GM21529 (cell line): ENCODE measurements at regions not wholly inside any gene's neighbourhood (a gene's known extent, or its start where the extent isn't known, plus 50 kb on each side); places are given as distances from the start of the nearest gene placed in this dataset.
"Not testable (repeated sequence)": the region's sequence is repeated elsewhere in the genome, so short reads cannot be mapped to it uniquely, and the experiment has no call there.

ENCODE experiments used
- ATAC-seq: cut with Tn5 transposase; IDR thresholded peaks from one replicate; pipeline ENCODE4 v1.9.1; 2021; ENCODE audit not compliant: unreplicated experiment

DNA sequence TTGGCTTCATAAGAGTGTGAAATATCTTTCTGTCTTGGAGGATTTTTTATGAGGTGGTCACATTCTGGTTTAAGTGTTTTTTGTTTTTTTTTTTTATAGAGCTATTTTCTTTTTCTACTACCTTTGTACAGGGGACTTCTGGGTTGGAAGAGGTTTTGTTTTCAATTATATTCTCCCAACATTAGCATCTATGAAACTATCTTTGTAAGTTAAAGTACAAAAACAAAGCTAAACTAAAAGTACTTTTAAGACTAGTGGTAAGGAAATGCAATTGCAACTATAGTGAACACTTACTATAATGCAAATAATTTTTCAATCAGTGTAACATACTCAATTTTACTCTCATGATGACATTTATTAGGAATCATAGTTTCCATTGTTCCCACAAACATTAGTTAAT lies 688.2 kb downstream of the SI start:
- no peak for ATAC-seq

DNA sequence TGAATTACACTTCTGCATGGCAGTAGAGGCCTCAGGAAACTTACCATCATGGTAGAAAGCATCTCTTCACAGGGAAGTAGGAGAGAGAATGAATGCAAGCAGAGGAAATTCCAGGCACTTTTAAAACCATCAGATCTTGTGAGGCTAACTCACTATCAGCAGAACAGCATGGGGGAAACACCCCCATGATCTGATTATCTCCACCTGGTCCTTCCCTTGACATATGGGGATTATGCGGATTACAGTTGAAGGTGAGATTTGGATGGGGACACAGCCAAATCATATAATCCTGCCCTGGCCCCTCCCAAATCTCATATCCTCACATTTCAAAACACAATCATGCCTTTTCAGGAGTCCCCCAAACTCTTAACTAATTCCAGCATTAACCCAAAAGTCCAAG lies 691.1 kb downstream of the SI start:
- no peak for ATAC-seq

DNA sequence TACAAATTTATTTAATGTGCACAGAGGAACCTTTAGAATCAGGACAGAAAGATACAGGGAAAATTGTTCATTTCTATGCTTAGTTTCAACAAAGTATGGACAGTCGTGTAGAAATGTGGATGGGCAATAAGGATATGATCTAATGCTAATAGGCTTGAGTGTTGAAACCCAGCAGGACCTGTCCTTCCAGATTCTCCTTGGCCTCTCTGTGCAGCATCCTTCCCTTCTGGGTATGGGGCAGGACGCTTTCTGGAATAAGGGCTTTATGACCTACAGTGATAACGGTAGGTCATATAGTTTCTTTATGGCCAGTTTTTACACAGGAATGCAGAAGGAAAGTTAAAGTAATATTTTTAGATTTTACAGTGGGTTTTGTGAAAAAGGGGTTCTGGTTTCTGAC lies 698.1 kb downstream of the SI start:
- ATAC-seq, result no peak

DNA sequence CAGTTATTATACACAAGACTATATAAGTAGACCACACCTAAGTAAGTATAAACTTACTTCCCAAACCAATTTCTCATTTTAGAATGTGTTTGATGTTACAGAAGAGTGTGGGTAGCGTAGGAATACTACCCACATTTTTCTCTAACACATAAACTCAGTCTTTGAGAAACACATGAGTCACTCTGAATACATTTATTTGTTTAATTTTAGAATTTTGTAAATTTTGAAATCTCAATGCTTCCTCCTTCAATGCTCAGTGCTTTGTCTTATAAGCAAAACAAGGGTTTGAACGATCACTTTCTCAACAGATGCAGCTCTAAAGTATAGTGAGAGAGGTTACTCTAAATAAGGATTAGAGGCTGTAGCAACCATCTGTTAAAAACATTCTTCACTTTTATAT lies 700.8 kb downstream of the SI start:
- no peak for ATAC-seq

DNA sequence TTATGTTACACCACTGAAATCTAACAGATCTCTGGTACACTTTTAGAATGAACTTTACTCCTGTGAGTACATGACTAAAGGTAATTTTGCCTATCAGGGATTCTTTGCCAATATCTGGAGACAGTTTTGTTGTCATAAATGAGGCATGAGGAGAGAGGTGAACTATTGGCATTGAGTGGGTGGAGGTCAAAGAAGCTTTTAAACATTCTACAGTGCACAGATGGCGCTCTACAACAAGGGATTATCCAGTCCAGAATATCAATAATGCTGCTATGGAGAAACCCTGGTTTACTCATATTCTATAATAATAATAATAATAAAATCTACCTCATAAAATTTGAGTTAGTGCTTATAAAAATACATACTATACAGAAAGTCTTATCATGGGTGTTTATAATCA lies 702.3 kb downstream of the SI start:
- no peak for ATAC-seq

DNA sequence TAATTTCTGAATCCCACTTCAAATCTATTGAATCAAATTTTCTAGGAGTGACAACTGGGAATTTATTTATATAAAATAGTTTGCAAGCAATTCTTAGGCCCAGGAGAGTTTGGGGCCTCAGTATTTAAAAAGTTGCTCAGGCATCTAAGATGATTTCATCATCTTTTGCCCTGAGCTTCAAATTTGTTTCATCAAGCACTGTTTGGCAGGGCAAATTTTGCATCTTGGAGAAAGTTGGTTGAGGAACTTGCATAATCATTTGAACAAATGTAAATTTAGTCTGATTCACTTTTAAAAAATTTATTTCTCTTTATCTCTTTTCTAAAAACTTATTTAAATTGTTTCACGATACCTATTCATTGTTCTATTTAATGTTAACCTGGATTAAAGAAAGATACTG lies 702.8 kb downstream of the SI start:
- no peak for ATAC-seq

DNA sequence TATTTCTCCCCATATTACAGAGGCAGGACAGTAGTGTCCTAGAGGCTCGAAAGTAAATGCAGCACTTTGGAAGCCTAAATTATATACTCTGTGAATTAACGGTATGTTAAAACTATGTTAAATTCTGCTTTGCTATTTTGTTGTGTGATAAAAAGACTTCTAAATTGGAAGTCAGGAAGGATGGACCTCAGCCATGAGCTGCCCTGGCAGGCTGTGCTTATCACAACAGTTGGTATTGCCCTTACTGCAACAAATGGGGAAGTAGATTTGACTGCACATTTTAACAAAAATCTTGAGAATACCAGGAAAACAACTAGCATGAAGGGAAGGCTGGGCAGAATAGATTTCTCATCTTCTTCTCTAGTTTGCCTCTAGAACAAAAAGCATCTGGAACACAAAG lies 706.6 kb downstream of the SI start:
- ATAC-seq, result no peak

DNA sequence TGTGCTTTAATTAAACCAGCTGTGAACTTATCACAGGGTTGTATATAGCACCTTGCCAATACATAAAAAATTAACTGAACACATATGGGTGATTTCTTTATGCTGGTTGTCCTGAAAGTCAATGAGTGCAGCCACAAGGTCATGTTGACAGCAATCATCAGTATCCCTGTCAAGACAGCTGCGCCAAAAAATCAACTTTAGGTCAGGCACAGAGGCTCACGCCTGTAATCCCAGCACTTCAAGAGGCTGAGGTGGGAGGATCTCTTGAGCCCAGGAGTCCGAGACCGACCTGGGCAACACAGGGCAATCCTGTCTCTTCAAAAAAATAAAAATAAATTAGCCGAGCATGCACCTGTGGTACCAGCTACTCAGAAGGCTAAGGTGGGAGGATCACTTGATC lies 707.3 kb downstream of the SI start:
- no peak for ATAC-seq

DNA sequence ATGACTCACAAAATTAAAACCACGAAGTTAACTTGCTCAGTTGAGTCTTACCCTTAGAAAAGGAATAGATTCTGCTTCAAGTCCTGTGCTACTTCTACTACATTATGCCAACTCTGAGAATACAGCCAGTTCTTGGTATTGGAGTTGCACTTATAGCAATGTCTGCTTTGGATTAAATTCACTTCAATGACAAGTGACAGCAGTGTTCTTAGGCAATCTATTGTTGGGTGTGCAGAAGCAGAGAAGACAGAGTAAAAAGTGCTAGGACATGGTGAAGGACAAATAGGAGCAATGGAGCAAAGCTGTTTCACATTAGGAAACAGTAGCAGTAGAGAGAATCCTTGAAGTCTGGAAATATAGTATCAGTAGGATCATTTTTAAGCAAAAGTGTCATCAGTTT lies 713.1 kb downstream of the SI start:
- ATAC-seq, result no peak

DNA sequence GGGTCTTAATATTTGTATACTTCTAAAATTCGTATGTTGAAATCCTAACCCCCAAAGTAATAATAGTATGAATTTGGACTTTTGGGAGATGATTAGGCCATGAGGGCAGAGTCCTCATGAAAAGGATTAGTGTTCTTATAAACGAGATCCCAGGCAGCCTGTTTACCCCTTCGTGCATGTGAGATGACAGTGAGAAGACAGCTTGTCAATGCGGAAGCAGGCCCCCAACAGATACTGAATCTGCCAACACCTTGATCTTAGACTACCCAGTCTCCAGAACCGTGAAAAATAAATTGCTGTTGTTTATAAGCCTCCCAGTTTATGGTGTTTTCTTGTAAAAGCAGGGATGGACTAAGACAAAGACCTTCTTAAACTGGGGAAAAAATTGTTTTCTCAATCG lies 714.2 kb downstream of the SI start:
- ATAC-seq, result no peak

DNA sequence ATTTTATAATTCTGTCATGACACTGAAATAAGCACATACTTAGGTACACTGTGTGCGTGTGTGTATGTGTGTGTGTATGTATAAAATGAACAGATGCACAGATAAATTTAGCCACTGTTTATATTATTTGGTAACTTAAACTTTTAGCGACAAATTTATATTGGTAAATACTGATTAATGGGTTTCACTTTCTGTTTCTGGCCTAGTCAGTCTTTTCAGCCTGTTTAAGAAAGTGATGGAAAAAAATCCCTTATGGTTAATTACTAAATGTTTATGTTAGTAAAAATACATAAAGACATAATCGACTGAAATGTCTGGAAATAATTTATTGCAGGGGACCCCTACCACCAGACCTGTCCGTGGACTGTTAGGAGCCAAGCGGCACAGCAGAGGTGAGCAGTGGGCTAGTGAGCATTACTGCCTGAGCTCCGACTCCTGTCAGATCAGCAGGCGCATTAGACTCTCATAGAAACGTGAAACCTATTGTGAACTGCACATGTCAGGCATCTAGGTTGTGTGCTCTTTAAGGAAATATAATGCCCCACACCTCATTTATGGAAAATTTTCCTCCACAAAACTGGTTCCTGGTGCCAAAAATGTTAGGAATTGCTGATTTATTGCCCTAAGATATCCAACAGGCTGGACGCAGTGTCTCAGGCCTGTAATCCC lies 717.4 kb downstream of the SI start:
- no peak for ATAC-seq

DNA sequence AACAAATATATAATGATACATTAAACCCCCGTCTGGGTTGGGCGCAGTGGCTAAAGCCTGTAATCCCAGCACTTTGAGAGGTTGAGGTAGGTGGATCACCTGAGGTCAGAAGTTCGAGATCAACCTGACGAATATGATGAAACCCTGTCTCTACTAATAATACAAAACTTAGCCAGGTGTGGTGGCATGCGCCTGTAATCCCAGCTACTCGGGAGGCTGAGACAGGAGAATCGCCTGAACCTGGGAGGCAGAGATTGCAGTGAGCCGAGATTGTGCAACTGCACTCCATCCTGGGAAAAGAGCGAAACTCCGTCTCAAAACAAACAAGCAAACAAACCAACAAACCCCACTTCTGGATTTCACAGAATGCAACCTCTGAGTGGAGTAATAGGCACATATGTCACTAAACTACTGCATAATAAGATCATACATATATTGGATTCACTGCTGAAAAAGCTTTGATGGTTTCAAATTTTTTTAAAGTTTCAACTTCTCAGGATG lies 718.2 kb downstream of the SI start:
- no peak for ATAC-seq

DNA sequence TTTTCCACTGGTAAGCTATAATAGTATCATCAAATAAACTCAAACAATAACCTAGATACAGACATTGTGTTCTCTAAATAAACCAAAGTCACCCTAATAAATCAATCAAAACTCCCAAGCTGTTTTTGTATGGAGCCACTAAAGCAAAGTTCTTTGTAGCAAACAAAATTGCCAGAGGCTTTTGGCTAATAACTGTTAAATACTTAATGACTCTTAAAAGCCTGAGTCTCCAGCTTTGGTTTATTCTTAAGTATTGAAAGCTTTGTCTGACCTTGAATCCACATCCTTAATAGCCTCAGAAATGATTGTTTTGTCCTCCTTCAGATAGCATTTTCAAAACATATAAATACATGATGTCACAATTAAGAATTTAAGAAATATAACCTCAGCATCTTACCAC lies 725.3 kb downstream of the SI start:
- no peak for ATAC-seq

DNA sequence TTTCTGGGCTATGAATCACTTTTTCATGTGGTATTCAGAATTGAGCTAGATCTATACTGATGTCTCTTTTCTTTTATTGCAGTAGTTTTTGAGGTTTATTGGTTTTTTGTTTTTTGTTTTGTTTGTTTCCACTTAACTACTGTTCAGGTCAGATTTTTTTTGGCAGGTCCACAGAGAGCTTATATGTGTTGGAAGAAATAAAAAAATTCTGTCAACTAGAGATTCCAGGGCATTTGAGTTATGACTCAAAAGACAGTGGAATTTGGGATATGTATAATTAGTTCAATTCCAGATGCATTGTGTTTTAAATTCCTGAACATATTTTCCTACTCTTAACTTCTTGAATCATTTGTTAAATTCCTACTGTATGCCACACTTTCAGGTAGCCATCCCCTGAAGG lies 727.2 kb downstream of the SI start:
- ATAC-seq, result no peak

DNA sequence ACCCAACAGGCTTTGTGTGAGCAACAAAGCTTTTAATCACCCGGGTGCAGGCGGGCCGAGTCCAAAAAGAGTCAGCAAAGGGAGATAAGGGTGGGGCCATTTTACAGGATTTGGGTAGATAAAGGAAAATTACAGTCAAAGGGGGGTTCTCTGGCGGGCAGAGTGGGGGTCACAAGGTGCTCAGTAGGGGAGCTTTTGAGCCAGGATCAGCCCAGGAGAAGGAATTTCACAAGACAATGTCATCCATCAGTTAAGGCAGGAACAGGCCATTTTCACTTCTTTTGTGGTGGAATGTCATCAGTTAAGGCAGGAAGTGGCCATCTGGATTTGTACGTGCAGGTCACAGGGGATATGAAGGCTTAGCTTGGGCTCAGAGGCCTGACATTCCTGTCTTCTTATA lies 736.1 kb downstream of the SI start:
- ATAC-seq, result not testable (repeated sequence)

DNA sequence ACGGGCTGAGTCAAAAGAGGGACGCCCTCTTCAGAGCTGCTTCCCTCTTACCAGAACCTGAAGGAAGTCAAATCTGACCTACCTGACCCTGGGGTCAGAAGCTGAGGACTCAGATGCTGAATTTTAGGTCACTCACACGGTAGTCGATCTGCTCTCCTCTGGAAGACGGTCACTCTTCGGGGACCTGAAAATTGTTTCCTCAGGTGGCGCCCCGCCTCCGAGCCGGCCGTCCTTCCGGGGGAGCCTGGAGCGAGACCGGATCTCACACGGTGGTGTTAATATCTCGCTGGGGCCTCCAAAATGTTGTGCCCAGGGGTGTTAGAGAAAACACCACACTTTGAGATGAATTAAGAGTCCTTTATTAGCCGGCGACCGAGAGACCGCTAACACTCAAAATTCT lies 737.2 kb downstream of the SI start:
- no peak for ATAC-seq

DNA sequence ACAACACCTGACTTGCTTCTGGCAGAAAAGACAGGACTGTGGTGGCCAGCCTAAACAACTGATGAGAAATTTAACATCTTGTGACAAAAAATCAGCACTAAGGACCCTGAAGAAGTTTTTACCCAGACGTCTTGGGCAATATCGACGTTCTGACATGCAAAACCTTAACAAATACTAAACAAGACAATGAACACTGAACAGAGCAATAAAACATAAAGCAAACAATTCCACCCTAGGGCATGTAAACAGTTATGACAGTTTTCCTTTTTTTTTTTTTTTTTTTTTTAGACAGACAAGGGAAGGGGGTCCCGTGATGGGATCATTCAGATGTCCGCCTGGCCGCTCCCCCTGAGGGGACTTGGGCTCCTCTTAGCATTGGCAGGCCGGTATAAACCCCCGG lies 738.0 kb downstream of the SI start:
- no peak for ATAC-seq

DNA sequence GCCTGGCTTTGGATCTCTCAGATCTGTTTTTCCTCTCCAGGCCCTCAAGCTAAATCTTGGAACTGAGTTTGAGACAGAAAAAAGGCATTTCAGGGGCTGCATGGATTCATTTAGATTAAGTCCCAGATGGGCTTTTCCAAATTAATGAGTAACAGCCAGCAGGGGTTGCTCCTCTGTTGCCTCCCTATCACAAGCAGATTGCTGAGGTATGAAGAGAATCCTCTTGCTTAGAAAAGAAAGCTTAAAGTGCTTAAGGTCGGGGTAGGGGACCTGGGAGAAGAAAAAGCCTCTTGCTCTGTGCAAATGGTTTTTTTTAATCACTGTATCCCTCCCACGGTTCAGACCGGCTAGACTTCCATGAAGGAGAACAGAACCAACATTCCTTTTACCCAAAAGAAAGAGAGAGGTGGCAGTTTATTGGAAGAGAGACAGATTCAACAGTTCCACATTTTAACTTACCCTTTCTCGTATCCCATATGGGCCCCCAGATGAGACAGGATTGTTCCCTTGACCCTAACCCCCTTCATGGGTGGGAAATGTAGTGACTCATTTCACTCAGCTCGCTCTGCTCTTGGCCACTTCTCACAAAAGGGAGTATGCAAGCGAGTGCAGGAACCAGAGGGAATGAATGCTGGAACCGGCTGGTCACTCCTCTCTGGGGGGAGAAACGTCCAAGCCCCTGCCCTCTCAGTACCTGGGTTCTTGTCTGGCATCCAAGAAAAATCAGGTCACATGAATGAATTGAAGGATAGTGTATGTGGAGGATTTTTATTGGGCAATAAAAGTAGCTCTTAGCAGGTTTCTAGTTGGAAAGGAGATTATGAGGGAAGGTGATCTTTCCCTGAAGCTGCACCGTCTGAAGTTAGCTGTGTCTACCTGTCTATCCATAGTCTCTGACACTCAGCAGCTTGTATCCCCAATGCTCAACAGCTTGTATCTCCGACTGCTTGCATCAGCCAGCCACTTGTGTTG lies 745.2 kb downstream of the SI start:
- no peak for ATAC-seq

DNA sequence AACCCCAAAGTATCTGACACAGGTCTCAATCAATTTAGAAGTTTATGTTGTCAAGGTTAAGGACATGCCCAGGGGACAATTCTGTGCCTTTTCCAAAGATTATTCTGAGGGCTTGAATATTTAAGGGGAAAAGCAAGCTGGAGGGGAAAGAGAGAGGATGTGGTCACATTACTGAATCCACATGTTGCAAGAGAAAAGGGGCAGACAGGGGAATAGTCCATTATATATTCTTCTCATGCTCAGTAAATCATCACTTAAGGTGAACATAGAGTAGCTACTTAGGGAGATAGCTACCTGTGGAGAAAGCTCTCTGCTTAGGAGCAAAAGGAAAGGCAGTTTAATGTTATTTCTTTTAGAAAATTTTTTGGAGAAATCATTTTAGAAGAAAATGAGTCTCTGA lies 751.6 kb downstream of the SI start:
- no peak for ATAC-seq

DNA sequence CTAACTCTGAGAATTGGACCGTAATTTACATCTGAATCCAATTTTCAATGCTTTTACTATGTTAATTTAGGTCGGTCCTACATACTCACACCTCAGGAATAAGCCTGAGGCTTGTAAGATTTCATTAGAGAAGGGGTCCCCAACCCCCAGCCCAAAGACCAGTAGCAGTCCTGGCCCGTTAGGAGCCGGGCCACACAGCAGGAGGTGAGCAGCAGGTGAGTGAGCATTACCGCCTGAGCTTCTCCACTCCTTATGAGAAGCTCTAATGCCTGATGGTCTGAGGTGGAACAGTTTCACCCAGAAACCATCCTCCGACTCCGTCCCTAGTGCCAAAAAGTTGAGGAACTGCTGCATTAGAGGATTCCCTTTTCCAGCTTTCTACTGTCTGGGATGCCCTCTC lies 757.3 kb downstream of the SI start:
- ATAC-seq, result no peak

DNA sequence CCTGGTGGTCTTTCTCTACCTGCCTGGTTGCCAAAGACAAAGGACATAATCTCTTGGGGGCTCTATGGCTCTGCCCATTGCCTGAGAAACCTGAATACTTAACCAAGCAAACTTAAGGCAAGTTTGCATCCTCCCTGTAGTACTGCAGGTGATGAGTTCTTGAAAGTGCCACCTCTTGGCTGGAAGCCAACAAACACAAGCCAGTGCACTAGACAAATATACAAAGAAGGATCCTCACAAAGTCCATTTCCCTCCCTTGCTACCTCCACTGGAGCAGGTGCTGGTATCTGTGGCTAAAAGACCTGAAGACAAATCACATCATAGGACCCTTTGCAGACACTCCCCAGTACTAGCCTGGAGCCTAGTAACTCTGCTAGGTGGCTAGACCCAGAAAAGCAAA lies 772.3 kb downstream of the SI start:
- ATAC-seq, result no peak

DNA sequence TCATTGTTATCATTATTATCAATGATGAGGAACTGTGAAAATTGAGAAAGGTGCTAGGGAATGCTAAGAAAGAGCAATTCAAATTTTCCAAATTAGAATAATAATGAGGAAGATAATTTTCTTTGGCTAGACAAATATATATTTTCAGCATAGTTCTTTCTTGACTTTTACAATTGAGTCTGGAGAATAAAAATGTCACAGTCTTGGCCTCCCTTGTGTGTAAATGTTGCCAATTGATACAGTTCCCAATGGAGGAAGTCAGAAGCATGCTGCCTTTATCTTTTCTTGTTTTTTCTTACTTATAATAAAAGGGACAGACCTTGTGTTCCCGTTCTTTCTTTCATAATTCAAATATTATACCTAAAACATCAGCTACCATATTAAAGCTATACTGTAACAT lies 774.4 kb downstream of the SI start:
- no peak for ATAC-seq
